Upper lobe of right lung (tissue), 1 donor: ENCODE measurements at regions not wholly inside any gene's neighbourhood (a gene's known extent, or its start where the extent isn't known, plus 50 kb on each side); places are given as distances from the start of the nearest gene placed in this dataset.
"Not testable (repeated sequence)": the region's sequence is repeated elsewhere in the genome, so short reads cannot be mapped to it uniquely, and the experiment has no call there.

ENCODE experiments used
- ATAC-seq: fragments of 200-7000 bp; cut with Tn5 transposase; one replicate; pipeline ENCODE4 v1.9.1; 2020; ENCODE audit warnings: mild to moderate bottlenecking, moderate library complexity
- DNase-seq: peaks from one replicate; pipeline ENCODE4 v3.0.0-alpha.2; 2020
- H3K27ac ChIP-seq: fragments of 200-600 bp; one replicate; pipeline ENCODE4 v1.8.0; 2022
- H3K27me3 ChIP-seq: fragments of 200-600 bp; one replicate; pipeline ENCODE4 v1.8.0; 2022; ENCODE audit warnings: mild to moderate bottlenecking
- H3K36me3 ChIP-seq: fragments of 200-600 bp; one replicate; pipeline ENCODE4 v1.8.0; 2022
- H3K4me1 ChIP-seq: fragments of 200-600 bp; one replicate; pipeline ENCODE4 v1.8.0; 2022
- H3K4me3 ChIP-seq: fragments of 200-600 bp; one replicate; pipeline ENCODE4 v1.8.0; 2022; ENCODE audit warnings: mild to moderate bottlenecking
- H3K9me3 ChIP-seq: fragments of 200-600 bp; one replicate; pipeline ENCODE4 v1.8.0; 2022
- intact Hi-C: fragments of 100-400 bp; cut with DNase I; formaldehyde crosslinking; loops from one replicate; pipeline ENCODE4 v1.11.0; 2022
- TF ChIP-seq, protein P1 (sequence below): fragments of 200-600 bp; IDR thresholded peaks from one replicate; pipeline ENCODE4 v1.8.0; 2022; ENCODE audit warnings: antibody characterized with exemption
- donor health status: DM: no; HTN: yes; CAD: no; lungs with severe emphysema.

DNA sequence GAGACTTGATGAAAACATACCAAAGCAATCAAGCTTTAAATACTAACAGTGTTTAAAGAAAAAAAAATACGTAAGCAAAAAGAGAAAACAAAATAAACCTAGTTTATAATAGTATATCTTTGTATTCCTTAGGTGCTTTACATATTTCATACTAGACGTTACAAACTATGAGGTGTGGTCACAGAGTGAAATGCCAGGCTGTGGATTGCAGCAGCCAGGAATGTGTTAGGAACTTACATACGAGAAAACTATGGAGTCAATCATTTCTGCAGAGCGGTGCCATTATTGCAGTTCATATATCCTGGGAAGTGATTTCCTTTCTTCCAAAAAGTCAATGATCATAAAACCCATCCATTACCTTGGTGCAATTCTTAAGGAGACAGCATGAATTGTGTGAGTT, 443.6 kb upstream of the GRAMD2B start:
- Histone ChIP-seq H3K4me3 (no peak overlapping the region), H3K4me1 (no peaks in the 10 kb centered on the region), H3K9me3 (no peaks in the 10 kb centered on the region), H3K36me3 (no peaks in the 10 kb centered on the region), H3K27me3 (no peaks in the 10 kb centered on the region), H3K27ac (no peak overlapping the region)
- TF ChIP-seq, protein P1, sequence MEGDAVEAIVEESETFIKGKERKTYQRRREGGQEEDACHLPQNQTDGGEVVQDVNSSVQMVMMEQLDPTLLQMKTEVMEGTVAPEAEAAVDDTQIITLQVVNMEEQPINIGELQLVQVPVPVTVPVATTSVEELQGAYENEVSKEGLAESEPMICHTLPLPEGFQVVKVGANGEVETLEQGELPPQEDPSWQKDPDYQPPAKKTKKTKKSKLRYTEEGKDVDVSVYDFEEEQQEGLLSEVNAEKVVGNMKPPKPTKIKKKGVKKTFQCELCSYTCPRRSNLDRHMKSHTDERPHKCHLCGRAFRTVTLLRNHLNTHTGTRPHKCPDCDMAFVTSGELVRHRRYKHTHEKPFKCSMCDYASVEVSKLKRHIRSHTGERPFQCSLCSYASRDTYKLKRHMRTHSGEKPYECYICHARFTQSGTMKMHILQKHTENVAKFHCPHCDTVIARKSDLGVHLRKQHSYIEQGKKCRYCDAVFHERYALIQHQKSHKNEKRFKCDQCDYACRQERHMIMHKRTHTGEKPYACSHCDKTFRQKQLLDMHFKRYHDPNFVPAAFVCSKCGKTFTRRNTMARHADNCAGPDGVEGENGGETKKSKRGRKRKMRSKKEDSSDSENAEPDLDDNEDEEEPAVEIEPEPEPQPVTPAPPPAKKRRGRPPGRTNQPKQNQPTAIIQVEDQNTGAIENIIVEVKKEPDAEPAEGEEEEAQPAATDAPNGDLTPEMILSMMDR: no peak
- no peak for ATAC-seq
- DNase-seq: no peak
- intact Hi-C loops: no loop called here

DNA sequence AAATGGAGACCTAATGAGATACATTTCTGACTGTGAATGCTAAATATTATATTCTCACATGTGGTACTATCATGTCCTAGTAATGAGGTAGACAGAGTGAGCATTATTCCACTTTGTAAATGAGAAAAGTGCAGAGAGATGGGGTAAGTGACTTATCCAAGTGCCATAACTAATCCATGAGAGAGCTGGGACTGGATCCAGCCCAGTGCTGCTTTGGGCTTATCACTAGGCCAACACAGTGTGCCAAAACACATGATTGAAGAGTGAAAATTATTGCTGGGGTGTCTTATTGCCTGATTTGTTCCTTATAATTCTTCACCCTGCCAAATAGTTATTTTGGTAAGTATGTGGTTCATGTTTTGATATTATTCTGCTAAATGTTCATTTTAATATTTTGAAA, 442.2 kb upstream of the GRAMD2B start:
- no peaks in the 10 kb centered on the region for H3K4me1 ChIP-seq
- H3K36me3 ChIP-seq: no peaks in the 10 kb centered on the region
- no peaks in the 10 kb centered on the region for H3K27me3 ChIP-seq
- no peak overlapping the region for H3K27ac ChIP-seq
- H3K4me3 ChIP-seq: no peak overlapping the region
- intact Hi-C loops: no loop called here
- ATAC-seq (no peak), DNase-seq (no peak)
- no peaks in the 10 kb centered on the region for H3K9me3 ChIP-seq
- TF ChIP-seq, protein P1: no peak

DNA sequence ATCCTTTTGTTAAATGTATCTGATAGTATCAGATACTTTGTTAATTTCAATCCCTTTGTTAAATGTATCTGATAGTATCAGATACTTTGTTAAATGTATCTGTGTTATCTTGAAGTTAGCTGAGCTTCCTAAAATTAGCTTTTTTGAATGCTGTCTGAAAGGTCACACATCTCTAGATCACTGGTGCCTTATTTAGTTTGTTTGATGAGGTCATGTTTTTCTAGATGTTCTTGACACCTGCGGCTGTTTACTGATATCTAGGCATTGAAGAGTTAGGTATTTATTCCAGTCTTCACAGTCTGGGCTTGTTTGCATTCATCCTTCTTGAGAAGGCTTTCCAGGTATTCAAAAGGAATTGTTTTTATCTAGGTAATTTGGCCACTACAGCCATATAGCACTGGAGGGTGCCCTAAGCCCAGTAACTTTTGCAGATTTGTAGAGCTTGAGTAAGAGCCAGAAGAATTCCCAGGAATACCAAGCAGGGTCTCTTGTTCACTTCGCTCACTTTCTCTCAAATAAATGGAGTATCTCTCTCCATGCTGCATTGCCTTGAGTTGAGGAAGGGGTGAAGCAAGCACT, 435.4 kb upstream of the GRAMD2B start:
- Histone ChIP-seq H3K4me3 (no peak overlapping the region), H3K36me3 (no peaks in the 10 kb centered on the region), H3K9me3 (no peaks in the 10 kb centered on the region), H3K27me3 (no peaks in the 10 kb centered on the region), H3K4me1 (no peaks in the 10 kb centered on the region), H3K27ac (no peak overlapping the region)
- intact Hi-C loops: no loop called here
- ATAC-seq (no peak), DNase-seq (no peak)
- TF ChIP-seq, protein P1: no peak

DNA sequence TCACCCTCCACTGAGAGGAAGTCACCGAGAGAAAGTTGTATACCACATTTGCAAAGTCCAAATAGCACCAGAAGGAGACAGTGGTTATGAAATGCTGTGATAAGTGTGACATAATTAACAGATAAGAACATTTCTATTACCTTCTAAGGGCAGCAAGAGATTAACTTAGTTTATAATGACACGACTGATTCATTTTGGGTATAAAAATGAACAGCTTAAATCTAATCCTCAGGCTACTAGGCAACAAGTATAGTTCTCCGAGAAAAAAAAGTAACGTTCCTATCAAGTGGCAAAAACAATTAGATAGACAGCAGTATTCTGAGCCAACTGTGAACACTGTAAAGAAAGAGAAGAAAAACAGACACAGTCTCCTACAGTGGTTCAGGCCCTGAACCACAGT, 431.2 kb upstream of the GRAMD2B start:
- Histone ChIP-seq H3K27me3 (no peaks in the 10 kb centered on the region), H3K4me3 (no peak overlapping the region), H3K27ac (no peak overlapping the region), H3K4me1 (no peaks in the 10 kb centered on the region), H3K9me3 (no peaks in the 10 kb centered on the region), H3K36me3 (no peaks in the 10 kb centered on the region)
- ATAC-seq (no peak), DNase-seq (no peak)
- TF ChIP-seq, protein P1: no peak
- intact Hi-C loops: no loop called here

DNA sequence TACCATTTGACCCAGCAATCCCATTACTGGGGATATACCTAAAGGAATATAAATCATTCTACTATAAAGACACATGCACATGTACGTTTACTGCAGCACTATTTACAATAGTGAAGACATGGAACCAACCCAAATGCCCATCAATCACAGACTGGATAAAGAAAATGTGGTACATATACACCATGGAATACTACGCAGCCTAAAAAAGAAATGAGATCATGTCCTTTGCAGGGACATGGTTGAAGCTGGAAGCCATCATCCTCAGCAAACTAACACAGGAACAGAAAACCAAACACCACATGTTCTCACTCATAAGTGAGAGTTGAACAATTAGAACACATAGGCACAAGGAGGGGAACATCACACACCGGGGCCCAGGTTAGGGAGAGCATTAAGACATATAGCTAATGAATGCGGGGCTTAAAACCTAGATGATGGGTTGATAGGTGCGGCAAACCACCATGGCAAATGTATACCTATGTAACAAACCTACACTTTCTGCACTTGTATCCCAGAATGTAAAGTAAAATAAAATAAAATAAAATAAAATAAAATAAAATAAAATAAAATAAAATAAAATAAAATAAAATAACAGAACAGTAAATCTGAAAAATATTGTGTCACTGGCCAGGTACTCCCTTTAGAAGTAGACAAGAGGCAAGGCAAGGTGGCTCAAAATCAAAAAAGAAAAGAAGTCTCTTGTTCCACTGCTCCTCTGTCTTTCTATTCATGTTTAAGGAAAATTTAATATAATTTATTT, 423.8 kb upstream of the GRAMD2B start:
- ATAC-seq, H3K27me3 ChIP-seq, H3K36me3 ChIP-seq, intact Hi-C loops, H3K27ac ChIP-seq, DNase-seq, H3K4me3 ChIP-seq, H3K9me3 ChIP-seq: not testable (repeated sequence)
- peaks cover 14% of the 10 kb centered on the region for H3K4me1 ChIP-seq

DNA sequence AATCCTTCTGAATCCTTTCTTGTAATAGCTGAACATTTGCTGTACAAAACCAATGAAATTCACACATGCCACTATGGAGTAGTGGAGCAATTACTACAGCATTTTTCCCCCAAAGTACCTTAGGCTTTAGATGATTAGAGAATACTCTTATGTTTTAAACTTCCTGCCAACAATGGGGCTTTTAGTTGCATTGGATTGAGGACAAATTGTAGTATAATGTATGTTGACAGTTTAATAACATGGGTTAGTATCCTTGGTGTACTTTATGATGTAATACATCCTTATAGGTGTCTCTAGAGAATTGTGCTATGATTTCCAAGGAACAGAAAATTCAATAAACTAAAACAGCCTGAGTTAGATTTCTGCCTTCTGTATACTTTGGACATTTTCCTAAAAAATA, 422.7 kb upstream of the GRAMD2B start:
- DNase-seq (no peak), ATAC-seq (no peak)
- intact Hi-C loops: no loop called here
- no peaks in the 10 kb centered on the region for H3K27me3 ChIP-seq
- H3K4me1 ChIP-seq: peaks cover 14% of the 10 kb centered on the region
- no peaks in the 10 kb centered on the region for H3K36me3 ChIP-seq
- H3K27ac ChIP-seq: no peak overlapping the region
- H3K9me3 ChIP-seq: no peaks in the 10 kb centered on the region
- TF ChIP-seq, protein P1: no peak
- H3K4me3 ChIP-seq: no peak overlapping the region
